ENCODE measurements at regions not wholly inside any gene's neighbourhood (a gene's known extent, or its start where the extent isn't known, plus 50 kb on each side); places are given as distances from the start of the nearest gene placed in this dataset.

GRCh38 chr13:36493046-36493445 is 60.8 kb downstream of the CCNA1 start:
- Histone ChIP-seq H3K4me1 (ENCODE audit: control insufficient read depth in 2 of 2, insufficient read depth in 2 of 2, low read length in 2 of 2) (no peaks in the 10 kb centered on the region), H3K79me2 (ENCODE audit: control insufficient read depth, insufficient read depth, low read length) (no peaks in the 10 kb centered on the region), H3K9me3 (ENCODE audit: control extremely low read depth in 1 of 3, control insufficient read depth in 2 of 3, insufficient read depth in 1 of 3, low read length in 2 of 3) (no peaks in the 10 kb centered on the region), H4K20me1 (ENCODE audit: control insufficient read depth, insufficient read depth, low read length, poor library complexity, severe bottlenecking) (no peaks in the 10 kb centered on the region), H2AFZ (ENCODE audit: insufficient read depth, low read depth, low read length, poor library complexity, severe bottlenecking) (no peak overlapping the region), H3K27ac (ENCODE audit: low read length in 2 of 2) (no peak overlapping the region), H3K4me2 (replicated peaks; ENCODE audit: low read depth, low read length, poor library complexity, severe bottlenecking) (no peak overlapping the region), H3K4me3 (ENCODE audit: control extremely low read depth in 1 of 5, extremely low read depth in 1 of 5, insufficient read depth in 1 of 5, low read depth in 2 of 5, low read length in 4 of 5) (no peak overlapping the region), H3K9ac (ENCODE audit: low read length) (no peak overlapping the region), H3K36me3 (replicated peaks in 1 of 2; ENCODE audit: control extremely low read depth in 1 of 2, control insufficient read depth in 1 of 2, extremely low read depth in 1 of 2, insufficient read depth in 2 of 2, low read length in 1 of 2) (no peaks in the 10 kb centered on the region), H3K27me3 (replicated peaks in 1 of 4; ENCODE audit: control extremely low read depth in 1 of 4, control insufficient read depth in 3 of 4, insufficient read depth in 4 of 4, low read length in 3 of 4) (no peaks in the 10 kb centered on the region)
- H3K9me3 Mint-ChIP-seq (ENCODE audit: insufficient read depth), result no peaks in the 10 kb centered on the region
- no peak overlapping the region for H3K4me3 Mint-ChIP-seq
- DNase-seq, result no peak
- POLR2A ChIA-PET, result no interaction called here
- no peak for TF ChIP-seq CTCF (IDR thresholded peaks at IDR 0.05)
- no peak overlapping the region for H3K27ac Mint-ChIP-seq
- peaks cover 7% of the 10 kb centered on the region for H3K27me3 Mint-ChIP-seq
- intact Hi-C loops (cut with micrococcal nuclease), result no loop called here
- WGBS (ENCODE audit: insufficient coverage), result no CpG with 5 or more reads among the region's 1 CpG
- no peaks in the 10 kb centered on the region for H3K4me1 Mint-ChIP-seq
- ATAC-seq (ENCODE audit: low read depth), result no peak
- CTCF ChIA-PET, result no interaction called here

- 93% methylated on average over 4 of the region's 4 CpGs for WGBS (ENCODE audit: insufficient coverage)
- Mint-ChIP-seq H3K4me3 (no peak overlapping the region), H3K9me3 (ENCODE audit: insufficient read depth) (no peaks in the 10 kb centered on the region), H3K27ac (no peak overlapping the region), H3K27me3 (peaks cover 7% of the 10 kb centered on the region), H3K4me1 (no peaks in the 10 kb centered on the region)
- Histone ChIP-seq H3K27ac (ENCODE audit: low read length in 2 of 2) (no peak overlapping the region), H3K27me3 (replicated peaks in 1 of 4; ENCODE audit: control extremely low read depth in 1 of 4, control insufficient read depth in 3 of 4, insufficient read depth in 4 of 4, low read length in 3 of 4) (no peaks in the 10 kb centered on the region), H3K4me1 (ENCODE audit: control insufficient read depth in 2 of 2, insufficient read depth in 2 of 2, low read length in 2 of 2) (no peaks in the 10 kb centered on the region), H3K9ac (ENCODE audit: low read length) (no peak overlapping the region), H2AFZ (ENCODE audit: insufficient read depth, low read depth, low read length, poor library complexity, severe bottlenecking) (no peak overlapping the region), H3K4me2 (replicated peaks; ENCODE audit: low read depth, low read length, poor library complexity, severe bottlenecking) (no peak overlapping the region), H3K4me3 (ENCODE audit: control extremely low read depth in 1 of 5, extremely low read depth in 1 of 5, insufficient read depth in 1 of 5, low read depth in 2 of 5, low read length in 4 of 5) (no peak overlapping the region), H4K20me1 (ENCODE audit: control insufficient read depth, insufficient read depth, low read length, poor library complexity, severe bottlenecking) (no peaks in the 10 kb centered on the region), H3K36me3 (replicated peaks in 1 of 2; ENCODE audit: control extremely low read depth in 1 of 2, control insufficient read depth in 1 of 2, extremely low read depth in 1 of 2, insufficient read depth in 2 of 2, low read length in 1 of 2) (no peaks in the 10 kb centered on the region), H3K79me2 (ENCODE audit: control insufficient read depth, insufficient read depth, low read length) (no peaks in the 10 kb centered on the region), H3K9me3 (ENCODE audit: control extremely low read depth in 1 of 3, control insufficient read depth in 2 of 3, insufficient read depth in 1 of 3, low read length in 2 of 3) (no peaks in the 10 kb centered on the region)
- intact Hi-C loops (cut with micrococcal nuclease), result no loop called here
- DNase-seq (no peak), ATAC-seq (ENCODE audit: low read depth) (no peak)
- ChIA-PET CTCF (no interaction called here), POLR2A (no interaction called here)
- no peak for TF ChIP-seq CTCF (IDR thresholded peaks at IDR 0.05)
Measured at GRCh38 chr13:36495431-36495830, 63.1 kb downstream of the CCNA1 start.

Measured in B cell (primary cell).